ENCODE measurements at regions not wholly inside any gene's neighbourhood (a gene's known extent, or its start where the extent isn't known, plus 50 kb on each side); places are given as distances from the start of the nearest gene placed in this dataset.

- Histone ChIP-seq H3F3A (ENCODE audit: insufficient read depth, low read length, poor library complexity, severe bottlenecking) (no peaks in the 10 kb centered on the region), H3K4me3 (ENCODE audit: low read length) (no peak overlapping the region), H3K9me3 (ENCODE audit: low read length) (no peaks in the 10 kb centered on the region), H3K27ac (ENCODE audit: low read length) (no peak overlapping the region), H3K36me3 (ENCODE audit: insufficient read depth, low read length) (no peaks in the 10 kb centered on the region), H2AFZ (ENCODE audit: low read depth, low read length) (no peak overlapping the region), H3K27me3 (ENCODE audit: insufficient read depth, low read depth, low read length) (no peaks in the 10 kb centered on the region), H3K9ac (ENCODE audit: low read length) (no peak overlapping the region), H3K9me2 (ENCODE audit: insufficient read depth, low read length) (no peaks in the 10 kb centered on the region), H3K4me2 (ENCODE audit: low read length) (no peak overlapping the region), H3K79me2 (replicated peaks; ENCODE audit: insufficient read depth, low read length) (no peaks in the 10 kb centered on the region), H4K20me1 (ENCODE audit: insufficient read depth) (no peaks in the 10 kb centered on the region)
- TF ChIP-seq MXI1 (conservative IDR thresholded peaks at IDR 0.05; ENCODE audit: poor library complexity, severe bottlenecking) = no peak
- TF ChIP-seq EZH2 (IDR thresholded peaks at IDR 0.05; ENCODE audit: borderline replicate concordance, insufficient read depth, low read length, poor library complexity, severe bottlenecking) = no peak
- no peak for TF ChIP-seq SMC3 (conservative IDR thresholded peaks at IDR 0.05; ENCODE audit: poor library complexity)
- no peak for TF ChIP-seq RAD21 (conservative IDR thresholded peaks at IDR 0.05)
- no peak for TF ChIP-seq CTCF (IDR thresholded peaks at IDR 0.05; ENCODE audit: poor library complexity, severe bottlenecking)
- no peak for TF ChIP-seq TAF1 (IDR thresholded peaks at IDR 0.05; ENCODE audit: low read depth)
- no peak for TF ChIP-seq REST (IDR thresholded peaks at IDR 0.05; ENCODE audit: borderline replicate concordance)
- TF ChIP-seq EP300 (conservative IDR thresholded peaks at IDR 0.05; ENCODE audit: poor library complexity, severe bottlenecking) = no peak
- no peak for TF ChIP-seq POLR2AphosphoS5 (IDR thresholded peaks at IDR 0.05)
Measured at GRCh38 chr1:73765551-73766233, 432.3 kb downstream of the LRRIQ3 start.

GRCh38 chr1:73761559-73761958 is 436.4 kb downstream of the LRRIQ3 start:
- no peak overlapping the region for H3K9ac ChIP-seq (ENCODE audit: low read length)
- H3K79me2 ChIP-seq (replicated peaks; ENCODE audit: insufficient read depth, low read length) = no peaks in the 10 kb centered on the region
- no peaks in the 10 kb centered on the region for H3F3A ChIP-seq (ENCODE audit: insufficient read depth, low read length, poor library complexity, severe bottlenecking)
- no peaks in the 10 kb centered on the region for H3K9me3 ChIP-seq (ENCODE audit: low read length)
- no peaks in the 10 kb centered on the region for H3K9me2 ChIP-seq (ENCODE audit: insufficient read depth, low read length)
- H3K27ac ChIP-seq (ENCODE audit: low read length) = no peak overlapping the region
- no peaks in the 10 kb centered on the region for H3K27me3 ChIP-seq (ENCODE audit: insufficient read depth, low read depth, low read length)
- no peaks in the 10 kb centered on the region for H3K36me3 ChIP-seq (ENCODE audit: insufficient read depth, low read length)
- H2AFZ ChIP-seq (ENCODE audit: low read depth, low read length) = no peak overlapping the region
- TF ChIP-seq REST (IDR thresholded peaks at IDR 0.05; ENCODE audit: borderline replicate concordance) (no peak), RAD21 (conservative IDR thresholded peaks at IDR 0.05) (no peak), EZH2 (IDR thresholded peaks at IDR 0.05; ENCODE audit: borderline replicate concordance, insufficient read depth, low read length, poor library complexity, severe bottlenecking) (no peak), TAF1 (IDR thresholded peaks at IDR 0.05; ENCODE audit: low read depth) (no peak), EP300 (conservative IDR thresholded peaks at IDR 0.05; ENCODE audit: poor library complexity, severe bottlenecking) (no peak), MXI1 (conservative IDR thresholded peaks at IDR 0.05; ENCODE audit: poor library complexity, severe bottlenecking) (no peak), POLR2AphosphoS5 (IDR thresholded peaks at IDR 0.05) (no peak), SMC3 (conservative IDR thresholded peaks at IDR 0.05; ENCODE audit: poor library complexity) (no peak), CTCF (IDR thresholded peaks at IDR 0.05; ENCODE audit: poor library complexity, severe bottlenecking) (no peak)
- no peak overlapping the region for H3K4me2 ChIP-seq (ENCODE audit: low read length)
- H3K4me3 ChIP-seq (ENCODE audit: low read length) = no peak overlapping the region
- H4K20me1 ChIP-seq (ENCODE audit: insufficient read depth) = no peaks in the 10 kb centered on the region
